OCI-LY3 (cell line): ENCODE measurements at regions not wholly inside any gene's neighbourhood (a gene's known extent, or its start where the extent isn't known, plus 50 kb on each side); places are given as distances from the start of the nearest gene placed in this dataset.

Experiments
- CTCF ChIP-seq: fragments of 200-600, 300-600 bp; sonication (generic); IDR thresholded peaks from 2 replicates; pipeline ENCODE4 v1.5.1; 2014; ENCODE audit warnings: antibody characterized with exemption, low read length, low read depth
- EZH2phosphoT487 ChIP-seq: fragments of 200-600 bp; shearing (Covaris generic); IDR thresholded peaks from 2 replicates; pipeline ENCODE4 v1.6.1; 2018; ENCODE audit warnings: antibody characterized with exemption, mixed run types, low read depth

- TF ChIP-seq CTCF = no peak
- TF ChIP-seq EZH2phosphoT487 = no peak
These were observed 87.0 kb upstream of the DST start for GRCh38 chr6:56729719-56730118.
